ENCODE measurements at regions not wholly inside any gene's neighbourhood (a gene's known extent, or its start where the extent isn't known, plus 50 kb on each side); places are given as distances from the start of the nearest gene placed in this dataset.
"Not testable (repeated sequence)": the region's sequence is repeated elsewhere in the genome, so short reads cannot be mapped to it uniquely, and the experiment has no call there.

GRCh38 chr4:42824278-42824977 lies 68.1 kb upstream of the GRXCR1 start:
- DNase-seq, result no peak

GRCh38 chr4:42821230-42821629 lies 71.3 kb upstream of the GRXCR1 start:
- DNase-seq, result no peak

GRCh38 chr4:42819863-42820514 lies 72.5 kb upstream of the GRXCR1 start:
- no peak for DNase-seq

GRCh38 chr4:42817913-42818312 lies 74.6 kb upstream of the GRXCR1 start:
- DNase-seq, result no peak

- no peak for DNase-seq
Observed at GRCh38 chr4:42816880-42817400, 75.6 kb upstream of the GRXCR1 start.

GRCh38 chr4:42816189-42816879 lies 76.2 kb upstream of the GRXCR1 start:
- DNase-seq, result no peak

- DNase-seq, result no peak
Observed at GRCh38 chr4:42809419-42810084, 83.0 kb upstream of the GRXCR1 start.

GRCh38 chr4:42806303-42806835 lies 86.1 kb upstream of the GRXCR1 start:
- DNase-seq, result no peak

- no peak for DNase-seq
Observed at GRCh38 chr4:42789041-42789567, 103.4 kb upstream of the GRXCR1 start.

- DNase-seq, result no peak
Observed at GRCh38 chr4:42787079-42787463, 105.4 kb upstream of the GRXCR1 start.

- DNase-seq, result no peak
Observed at GRCh38 chr4:42786350-42787078, 106.0 kb upstream of the GRXCR1 start.

- no peak for DNase-seq
Observed at GRCh38 chr4:42785817-42786216, 106.7 kb upstream of the GRXCR1 start.

GRCh38 chr4:42781315-42781714 lies 111.2 kb upstream of the GRXCR1 start:
- DNase-seq, result no peak

GRCh38 chr4:42778349-42778748 lies 114.2 kb upstream of the GRXCR1 start:
- no peak for DNase-seq

- DNase-seq, result no peak
Observed at GRCh38 chr4:42768125-42768748, 111.3 kb upstream of the ATP8A1 start.

- no peak for DNase-seq
Observed at GRCh38 chr4:42767669-42768068, 110.8 kb upstream of the ATP8A1 start.

- no peak for DNase-seq
Observed at GRCh38 chr4:42761804-42762203, 104.9 kb upstream of the ATP8A1 start.

GRCh38 chr4:42754965-42755364 lies 98.1 kb upstream of the ATP8A1 start:
- not testable (repeated sequence) for DNase-seq

GRCh38 chr4:42751587-42751986 lies 94.7 kb upstream of the ATP8A1 start:
- no peak for DNase-seq

- DNase-seq, result no peak
Observed at GRCh38 chr4:42750856-42751255, 94.0 kb upstream of the ATP8A1 start.

GRCh38 chr4:42750091-42750490 lies 93.2 kb upstream of the ATP8A1 start:
- peak; percentile 18 for DNase-seq

- no peak for DNase-seq
Observed at GRCh38 chr4:42747971-42748370, 91.1 kb upstream of the ATP8A1 start.
